Stimulated activated CD4-positive, alpha-beta T cell treated with anti-CD3 and anti-CD28 coated beads, Interleukin-15, amount 100 ng/mL, for 24 hours (primary cell): ENCODE measurements at regions not wholly inside any gene's neighbourhood (a gene's known extent, or its start where the extent isn't known, plus 50 kb on each side); places are given as distances from the start of the nearest gene placed in this dataset.
"Not testable (repeated sequence)": the region's sequence is repeated elsewhere in the genome, so short reads cannot be mapped to it uniquely, and the experiment has no call there.

Source experiments
- DNase-seq: peaks from one replicate; pipeline ENCODE4 v3.0.0-alpha.2; 2020

DNA sequence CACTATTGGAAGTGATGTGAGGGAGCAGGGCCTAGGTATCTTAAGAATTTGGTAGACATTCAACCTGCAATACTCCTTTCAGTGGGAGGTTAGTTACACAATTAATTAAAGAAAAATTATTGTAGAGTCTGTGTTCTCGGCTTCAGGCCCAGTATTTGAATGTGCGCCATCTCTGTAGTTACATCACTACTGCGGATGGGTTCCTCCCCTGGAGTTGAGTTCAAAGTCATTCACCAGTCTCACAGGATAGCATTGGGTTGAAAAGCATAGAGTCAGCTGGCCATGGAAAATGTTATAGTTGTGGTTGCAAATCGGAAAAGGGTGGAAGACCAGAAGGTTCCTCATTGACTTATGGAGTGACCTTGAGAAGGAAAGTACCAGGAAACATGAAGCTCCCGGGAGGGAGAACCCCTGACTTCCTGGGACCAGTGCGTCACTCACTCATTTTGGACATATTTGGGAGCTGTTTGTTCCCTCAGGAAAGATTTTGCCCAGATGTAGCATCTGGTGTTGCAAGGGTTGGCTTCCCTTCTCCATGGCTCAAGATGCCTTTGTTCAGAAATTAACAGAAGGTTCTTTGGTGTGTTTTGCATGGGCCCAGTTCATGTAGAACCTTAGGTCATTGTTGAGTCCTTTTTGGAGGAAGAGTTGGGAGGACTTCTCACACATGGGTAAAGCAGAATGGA lies 111.8 kb downstream of the SRGAP2 start:
- DNase-seq = not testable (repeated sequence)

DNA sequence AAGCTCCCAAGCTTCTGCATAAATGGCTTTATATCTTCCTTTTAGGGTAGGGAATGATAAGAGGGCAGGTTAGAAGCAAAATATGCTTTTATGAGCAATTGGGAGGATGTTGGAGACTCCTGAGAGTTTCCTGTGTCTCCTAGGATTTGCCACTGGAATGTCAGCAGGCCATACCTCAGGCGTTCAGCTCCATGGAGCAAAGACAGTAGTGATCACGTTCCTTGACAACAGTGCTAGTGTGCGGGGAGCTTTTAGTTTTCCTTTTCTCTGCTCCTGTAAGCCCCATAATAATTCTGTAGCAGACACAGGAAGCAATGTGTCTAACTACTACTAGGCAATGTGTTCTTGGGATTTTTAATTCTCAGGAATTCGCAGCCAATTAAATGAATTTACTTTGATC lies 113.6 kb downstream of the SRGAP2 start:
- not testable (repeated sequence) for DNase-seq

DNA sequence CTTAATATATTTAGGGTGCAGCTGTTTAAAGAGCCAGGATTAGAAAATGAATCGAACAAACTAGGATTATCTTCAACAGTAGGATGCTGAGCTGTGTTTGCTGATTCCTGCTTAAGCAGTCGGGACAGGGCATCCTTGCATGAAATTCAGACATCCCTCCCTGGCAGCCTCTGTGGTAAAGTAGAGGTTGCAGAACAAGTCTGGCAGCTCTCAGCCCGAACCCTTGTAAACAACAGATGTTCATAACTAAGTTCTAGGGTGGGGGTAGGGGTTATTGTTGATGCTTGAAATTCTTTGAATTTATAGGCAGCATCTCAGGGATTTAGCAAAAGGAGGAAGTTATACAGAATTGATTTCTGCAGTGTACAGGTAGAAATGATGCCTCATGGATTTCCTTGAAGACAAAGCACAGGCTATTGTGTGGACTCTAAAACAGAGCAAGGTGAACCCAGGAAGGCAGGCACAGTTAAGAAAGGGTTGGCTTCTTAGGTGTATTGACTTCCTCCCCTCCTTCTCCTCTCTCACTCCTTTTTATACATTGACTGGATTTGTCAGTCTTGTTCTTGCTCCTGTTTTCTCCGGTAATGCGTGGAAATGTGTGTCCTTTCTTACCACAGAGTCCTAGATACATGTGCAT lies 114.7 kb downstream of the SRGAP2 start:
- not testable (repeated sequence) for DNase-seq

DNA sequence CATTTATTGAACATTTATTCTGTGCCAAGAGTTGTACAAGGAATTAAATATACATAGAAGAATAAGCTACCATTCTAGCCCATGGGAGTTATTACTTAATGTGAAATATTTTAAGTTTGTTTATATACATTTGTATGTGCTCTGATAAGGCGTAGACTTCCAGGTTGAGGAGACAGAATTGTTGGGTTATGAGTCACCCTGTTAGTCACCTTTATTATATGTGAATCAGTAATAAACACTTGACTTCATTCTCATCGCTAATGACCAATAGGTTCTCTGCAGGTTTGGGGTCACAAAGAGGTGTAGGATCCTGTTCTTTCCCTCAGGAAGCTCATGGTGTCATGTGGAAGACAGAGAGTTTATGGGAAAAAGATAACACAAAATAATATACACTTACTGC lies 116.9 kb downstream of the SRGAP2 start:
- DNase-seq = not testable (repeated sequence)

DNA sequence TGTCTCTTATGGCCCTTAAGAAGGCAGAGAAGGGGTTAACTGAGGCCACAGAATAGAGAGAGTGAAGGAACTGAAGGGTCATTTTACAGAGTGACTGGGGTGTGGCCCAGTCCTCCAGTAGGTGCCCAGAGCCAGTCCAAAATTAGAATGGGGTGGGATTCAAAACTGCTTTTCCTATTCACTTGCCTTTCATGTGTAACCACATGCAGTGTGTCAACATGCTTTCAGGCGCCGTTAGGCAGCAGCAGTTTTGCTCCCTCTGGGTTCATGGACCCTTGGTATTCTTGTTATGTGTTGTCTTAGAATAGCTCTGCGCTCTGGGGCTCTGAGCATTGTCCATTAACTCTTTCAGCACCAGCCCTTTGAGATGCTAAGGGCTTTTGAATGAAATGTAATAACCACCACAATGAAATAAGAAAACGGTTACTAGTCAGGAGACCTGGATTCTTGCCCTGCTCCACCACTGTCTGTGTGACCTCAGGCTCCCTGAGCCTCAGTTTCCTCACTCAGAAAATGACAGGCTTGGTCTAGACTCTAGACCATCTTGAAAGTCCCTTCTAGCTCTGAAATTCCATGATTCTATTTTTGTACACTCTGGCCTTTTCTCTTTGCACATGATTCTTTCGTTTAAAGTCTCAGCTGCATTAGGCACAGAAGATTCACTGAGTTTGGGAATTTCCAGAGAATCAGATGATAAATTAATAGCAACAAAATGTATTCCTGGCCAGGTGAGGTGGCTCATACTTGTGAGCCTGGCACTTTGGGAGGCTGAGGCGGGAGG lies 123.0 kb downstream of the SRGAP2 start:
- DNase-seq = not testable (repeated sequence)

DNA sequence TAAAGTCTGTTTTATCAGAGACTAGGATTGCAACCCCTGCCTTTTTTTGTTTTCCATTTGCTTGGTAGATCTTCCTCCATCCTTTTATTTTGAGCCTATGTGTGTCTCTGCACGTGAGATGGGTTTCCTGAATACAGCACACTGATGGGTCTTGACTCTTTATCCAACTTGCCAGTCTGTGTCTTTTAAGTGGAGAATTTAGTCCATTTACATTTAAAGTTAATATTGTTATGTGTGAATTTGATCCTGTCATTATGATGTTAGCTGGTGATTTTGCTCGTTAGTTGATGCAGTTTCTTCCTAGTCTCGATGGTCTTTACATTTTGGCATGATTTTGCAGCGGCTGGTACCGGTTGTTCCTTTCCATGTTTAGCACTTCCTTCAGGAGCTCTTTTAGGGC lies 128.3 kb downstream of the SRGAP2 start:
- DNase-seq = not testable (repeated sequence)

DNA sequence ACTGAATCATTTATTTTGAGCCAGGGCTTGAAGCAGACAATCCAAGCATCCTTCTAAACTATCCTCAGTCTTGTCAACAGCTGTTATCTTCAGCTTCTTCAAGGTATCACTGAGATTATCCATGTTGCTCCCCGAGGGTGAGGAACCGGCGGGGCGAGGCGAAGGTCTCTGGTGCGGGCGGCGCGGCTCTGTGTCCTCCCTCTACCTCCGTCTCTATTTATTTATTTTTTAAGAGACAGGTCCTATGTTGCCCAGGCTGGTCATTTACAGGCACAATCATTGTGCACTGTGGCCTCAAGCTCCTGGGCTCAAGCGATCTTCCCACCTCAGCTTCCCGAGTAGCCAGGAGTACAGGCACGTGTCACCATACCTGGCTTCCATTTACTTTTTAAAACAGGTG lies 130.0 kb downstream of the SRGAP2 start:
- DNase-seq = not testable (repeated sequence)

DNA sequence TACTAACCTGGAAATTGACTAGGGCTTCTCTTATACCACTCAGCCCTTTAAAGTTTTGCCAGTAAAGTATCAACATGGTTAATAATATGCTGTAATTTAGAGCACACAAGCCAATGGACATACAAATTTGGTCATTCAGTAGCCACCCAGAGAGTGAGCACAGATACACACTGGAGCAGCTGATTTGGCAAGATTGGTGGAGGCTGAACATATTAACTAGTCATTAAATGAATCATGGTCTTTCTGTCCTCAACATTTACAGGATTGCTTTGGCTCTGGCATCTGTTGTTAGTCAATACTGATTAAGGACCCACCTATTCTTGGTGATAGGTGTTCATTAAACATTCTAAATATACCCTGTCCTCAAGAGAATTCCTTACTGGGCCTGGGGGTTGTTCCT lies 130.6 kb downstream of the SRGAP2 start:
- DNase-seq = not testable (repeated sequence)

DNA sequence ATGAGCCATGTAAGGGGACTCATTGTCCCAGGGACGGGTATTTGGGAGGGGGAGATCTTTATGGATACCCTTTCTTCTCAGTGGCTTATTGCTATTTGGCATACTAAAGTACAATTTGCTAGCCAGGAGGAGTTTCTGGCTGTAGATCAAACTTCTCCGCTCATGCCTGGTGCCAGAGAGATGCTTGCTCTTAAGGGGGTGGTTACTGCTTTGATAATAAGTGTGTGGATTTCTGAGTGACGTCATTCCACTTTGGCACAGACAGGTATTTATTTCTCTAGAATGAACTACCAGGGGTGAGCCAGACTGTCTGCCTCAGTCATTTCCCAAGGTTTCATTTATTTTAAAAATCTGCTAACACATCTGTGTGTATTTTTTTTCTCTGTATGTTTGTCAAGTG lies 131.1 kb downstream of the SRGAP2 start:
- not testable (repeated sequence) for DNase-seq

DNA sequence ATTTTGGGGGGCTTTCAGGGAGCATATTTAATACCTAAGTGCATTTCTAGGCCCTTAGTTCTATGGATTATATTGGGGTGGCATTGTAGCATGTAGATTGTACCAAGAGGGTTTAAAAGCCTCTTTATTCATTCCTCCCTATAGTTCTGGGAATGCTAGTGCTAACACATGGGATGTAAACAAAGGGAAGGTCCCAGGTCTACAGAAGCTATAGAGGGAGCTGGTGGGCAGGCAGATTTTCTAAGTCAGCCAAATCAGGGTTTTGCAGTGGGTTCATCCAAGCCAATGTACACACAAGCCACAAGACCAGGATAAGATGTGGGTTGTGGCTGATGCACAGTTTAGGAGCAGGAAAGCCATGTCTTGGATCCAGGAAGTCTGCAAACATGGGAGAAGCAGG lies 131.8 kb downstream of the SRGAP2 start:
- DNase-seq = not testable (repeated sequence)

DNA sequence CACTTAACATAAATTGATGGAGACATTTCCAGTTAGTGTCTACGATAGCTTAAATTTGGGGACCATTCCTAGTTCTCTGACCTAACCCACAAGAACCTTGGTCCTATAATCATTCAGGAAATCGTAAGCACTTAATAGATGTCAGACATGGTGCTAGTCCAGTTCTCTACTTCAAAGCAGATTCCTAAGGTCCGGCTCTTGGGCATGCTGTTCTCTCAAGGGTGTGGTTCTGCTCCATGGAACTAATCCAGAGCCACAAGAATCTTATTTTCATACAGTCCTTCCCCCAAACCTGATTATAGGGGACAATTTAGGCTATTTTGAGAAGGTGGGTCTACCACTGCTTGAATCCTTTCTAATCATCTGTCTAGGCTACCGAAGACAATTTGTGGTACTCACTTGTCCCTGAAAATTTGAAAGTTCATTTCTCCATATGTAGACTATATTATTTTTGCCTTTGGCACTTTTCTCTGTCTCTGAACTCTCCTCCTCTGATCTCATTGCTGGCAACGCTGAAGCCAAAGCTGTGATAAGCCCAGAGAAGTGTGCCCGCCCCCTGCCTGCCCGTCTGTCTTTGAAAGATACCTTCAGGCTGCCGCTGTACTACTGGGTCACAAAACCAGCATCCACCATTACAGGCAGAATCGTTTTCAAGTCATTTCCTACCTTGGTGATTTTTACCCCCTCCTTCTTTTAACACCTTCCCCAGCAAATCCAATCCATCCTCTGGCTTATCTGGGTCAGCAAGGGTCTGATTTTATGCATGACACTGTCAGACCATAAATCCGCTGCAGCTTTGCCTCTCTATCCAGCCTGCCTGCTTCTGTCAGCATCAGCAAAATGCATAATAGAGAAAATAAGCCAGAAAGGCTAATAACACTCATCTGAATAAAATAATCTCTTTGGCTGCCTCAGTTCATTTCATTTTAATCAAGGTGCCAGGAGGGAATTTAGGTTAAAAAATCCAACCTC lies 132.8 kb downstream of the SRGAP2 start:
- DNase-seq = not testable (repeated sequence)

DNA sequence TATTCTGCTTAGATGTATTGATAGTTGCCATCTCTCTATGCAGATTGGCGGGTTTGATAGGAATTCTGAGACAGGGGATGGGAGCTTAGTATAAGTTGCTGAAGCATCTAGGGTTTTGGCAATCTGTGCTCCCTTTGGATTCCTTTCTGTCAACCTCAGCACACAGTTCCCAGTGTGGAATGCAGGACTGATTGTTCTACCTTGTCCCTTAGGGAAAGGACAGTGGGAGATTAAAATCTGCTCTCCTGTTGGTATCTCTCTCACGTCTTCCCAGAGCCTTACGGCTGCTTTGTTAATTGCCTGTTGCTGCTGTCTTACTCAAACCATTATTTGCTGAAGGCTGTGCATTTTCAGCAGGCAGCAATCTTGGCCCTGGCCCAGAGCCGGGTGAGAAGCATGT lies 133.3 kb upstream of the IKBKE start:
- not testable (repeated sequence) for DNase-seq

DNA sequence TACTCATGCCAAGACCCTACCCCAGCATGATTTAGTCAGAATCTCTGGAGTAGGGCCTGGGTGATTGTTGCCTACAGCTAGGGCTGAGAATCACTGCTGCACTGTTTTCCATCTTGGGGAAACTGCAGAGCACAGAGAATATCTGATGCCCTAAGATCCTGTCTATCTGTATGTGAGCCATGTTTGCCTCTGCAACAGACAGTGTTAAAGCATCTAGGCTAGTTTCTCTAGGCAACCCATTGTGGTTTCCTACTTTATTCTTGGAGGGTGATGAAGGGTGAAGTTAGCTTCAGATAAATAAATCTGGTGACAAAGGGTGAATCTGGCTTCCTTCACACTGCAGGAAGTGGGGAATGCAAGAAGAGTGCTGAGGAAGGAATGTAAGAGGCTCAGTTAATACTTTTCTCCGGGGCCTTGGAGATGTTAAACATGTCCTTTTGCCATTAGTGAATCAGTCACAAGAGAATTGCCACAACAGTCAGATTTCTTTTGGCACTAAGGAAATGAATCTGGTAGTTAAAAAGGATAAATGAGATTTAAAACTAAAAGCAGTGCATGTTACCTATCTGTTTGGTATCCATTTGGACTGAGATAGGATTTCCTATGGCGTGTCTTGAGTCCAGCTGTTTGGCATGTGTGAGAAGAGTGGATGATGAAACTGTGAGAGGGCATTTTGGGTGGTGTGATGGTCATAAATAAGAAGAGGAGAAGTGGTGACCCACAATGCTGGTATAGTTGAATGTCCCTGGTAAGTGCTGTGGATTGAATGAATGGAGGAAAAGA lies 119.6 kb upstream of the IKBKE start:
- DNase-seq = not testable (repeated sequence)

DNA sequence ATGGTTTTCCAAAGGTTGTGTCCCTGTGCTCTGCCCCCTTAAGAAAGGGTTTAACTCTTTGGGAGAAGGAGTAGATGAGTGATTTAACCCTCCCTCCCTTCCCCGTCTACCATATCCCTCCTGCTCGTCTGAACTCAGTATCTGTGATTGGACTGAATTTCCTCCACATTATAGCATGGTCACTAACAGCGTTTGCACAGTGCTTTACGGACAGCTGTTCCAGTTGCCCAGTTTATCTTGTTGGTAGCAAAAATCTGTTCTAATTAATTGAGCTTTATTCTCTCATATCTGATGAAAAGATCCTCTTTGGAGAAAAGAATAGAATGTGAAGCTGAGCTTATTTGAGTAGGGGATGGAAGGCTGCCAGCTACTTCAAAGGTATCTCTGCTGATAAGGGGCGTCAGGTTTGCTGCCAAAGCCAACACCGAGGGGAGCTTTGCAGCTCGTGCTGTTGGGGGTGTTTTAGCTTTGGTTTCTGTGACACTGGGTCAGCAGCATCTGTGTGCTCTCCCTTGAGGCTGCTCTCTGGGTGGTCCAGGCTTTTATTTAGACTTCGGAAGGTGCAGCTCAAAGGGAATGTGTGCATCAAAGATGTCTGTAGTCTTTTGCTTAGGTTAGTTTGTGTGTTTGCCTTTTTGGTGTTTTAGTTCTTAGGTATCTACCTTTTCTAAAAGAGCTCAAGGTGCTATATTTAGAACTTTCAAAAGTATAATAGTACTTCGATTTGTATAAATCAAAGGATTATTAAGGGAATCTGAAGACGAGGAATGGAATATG lies 118.8 kb upstream of the IKBKE start:
- not testable (repeated sequence) for DNase-seq

DNA sequence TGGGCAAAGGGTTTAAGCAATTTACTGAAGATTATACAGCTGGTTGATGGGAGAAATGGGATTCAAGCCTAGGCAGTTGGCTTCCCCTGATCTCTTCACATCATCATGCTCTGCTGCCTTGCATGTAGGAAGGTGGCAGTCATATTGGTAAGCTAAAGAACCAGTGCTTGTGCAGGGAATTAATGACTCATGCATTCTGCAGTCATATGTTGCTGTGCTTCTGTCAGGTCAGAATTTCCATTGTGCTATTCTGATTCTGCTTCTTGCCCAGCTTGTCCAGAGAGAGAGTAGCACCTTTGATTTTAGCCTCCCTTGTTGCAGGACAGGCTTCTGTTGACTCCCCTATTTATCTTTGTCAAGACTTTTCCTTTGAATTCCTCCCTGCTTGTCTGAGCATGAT lies 114.0 kb upstream of the IKBKE start:
- DNase-seq = peak; percentile 6

DNA sequence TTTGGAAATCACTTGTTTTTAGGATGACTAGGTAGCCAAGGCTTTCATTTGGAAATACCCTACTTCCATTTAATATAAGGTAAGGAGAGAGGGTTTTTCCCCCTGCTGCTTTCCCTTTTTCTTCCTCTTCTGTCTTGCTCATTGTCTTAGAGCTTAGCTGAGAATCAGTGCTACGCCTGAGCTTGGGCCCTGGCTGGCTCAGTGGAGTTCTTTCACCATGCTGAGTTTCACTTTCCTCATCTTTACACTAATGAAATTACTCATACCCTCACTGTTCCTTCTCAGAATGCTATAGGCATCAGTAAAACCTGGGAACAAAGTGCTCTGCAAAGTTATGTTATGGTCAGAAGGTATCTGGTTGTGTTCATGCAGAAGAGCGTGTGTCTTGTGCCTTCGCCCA lies 112.3 kb upstream of the IKBKE start:
- DNase-seq = peak; percentile 73

DNA sequence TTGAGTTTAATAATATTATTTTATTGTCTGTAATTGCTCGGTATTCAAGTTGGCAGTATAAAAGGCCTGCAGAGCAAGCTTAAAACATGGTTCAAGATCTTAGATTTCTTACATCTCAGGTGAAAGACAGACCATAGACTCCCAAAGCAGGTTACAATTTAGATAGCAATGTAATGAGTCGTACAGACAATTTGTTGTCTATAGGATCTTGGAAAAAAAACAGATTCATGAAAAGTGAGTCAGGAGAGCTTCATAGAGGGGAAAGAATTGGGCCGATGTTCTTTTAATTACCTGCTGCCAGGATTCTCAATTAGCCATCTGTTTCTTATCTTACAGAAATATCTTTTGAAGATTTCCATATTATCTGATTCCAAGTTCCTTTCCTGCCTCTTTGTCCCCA lies 111.5 kb upstream of the IKBKE start:
- not testable (repeated sequence) for DNase-seq

DNA sequence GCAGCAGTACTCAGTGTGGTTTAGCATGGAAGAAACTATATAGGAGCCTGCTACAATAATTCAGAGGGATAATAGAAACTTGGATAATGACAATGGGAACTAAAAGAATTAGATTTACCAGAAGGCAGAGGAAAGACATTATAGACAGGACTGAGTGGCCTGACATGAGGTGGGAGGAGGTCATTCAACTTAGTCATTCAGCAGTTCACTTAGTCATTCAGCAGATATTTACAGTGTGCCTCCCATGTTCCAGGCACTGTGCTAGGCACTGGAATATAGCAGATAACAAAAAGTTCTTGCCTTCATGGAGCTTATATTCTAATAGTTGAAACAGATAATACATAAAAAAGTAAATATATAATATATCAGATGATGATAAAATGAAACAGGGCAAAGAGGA lies 110.9 kb upstream of the IKBKE start:
- not testable (repeated sequence) for DNase-seq

DNA sequence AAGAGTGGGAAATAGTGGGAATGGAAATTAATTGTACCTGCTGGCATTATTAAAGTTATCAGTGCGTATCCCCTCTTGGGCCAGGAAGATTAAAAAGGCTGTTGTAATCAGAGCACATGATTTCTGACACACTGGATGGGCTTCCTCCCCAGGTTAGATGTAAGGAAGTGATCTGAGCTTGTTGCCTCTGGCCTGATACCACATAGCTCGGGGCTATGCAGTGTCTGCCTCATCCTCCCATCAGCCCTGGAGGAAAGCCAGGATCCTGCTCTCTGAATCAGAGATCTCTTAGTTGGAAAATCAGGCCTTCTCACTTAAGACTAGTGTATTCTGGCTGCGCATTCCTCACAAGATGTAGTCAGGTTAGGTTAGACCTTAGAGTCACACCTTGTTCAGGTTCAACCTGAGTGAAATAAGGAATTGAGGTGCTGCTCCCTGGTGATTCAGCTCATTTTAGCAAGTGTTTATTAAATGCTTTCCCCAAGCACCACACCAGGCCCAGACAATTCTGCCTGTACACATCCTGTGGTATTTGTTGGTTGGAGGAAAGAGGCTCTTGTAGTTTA lies 108.2 kb upstream of the IKBKE start:
- DNase-seq = not testable (repeated sequence)

DNA sequence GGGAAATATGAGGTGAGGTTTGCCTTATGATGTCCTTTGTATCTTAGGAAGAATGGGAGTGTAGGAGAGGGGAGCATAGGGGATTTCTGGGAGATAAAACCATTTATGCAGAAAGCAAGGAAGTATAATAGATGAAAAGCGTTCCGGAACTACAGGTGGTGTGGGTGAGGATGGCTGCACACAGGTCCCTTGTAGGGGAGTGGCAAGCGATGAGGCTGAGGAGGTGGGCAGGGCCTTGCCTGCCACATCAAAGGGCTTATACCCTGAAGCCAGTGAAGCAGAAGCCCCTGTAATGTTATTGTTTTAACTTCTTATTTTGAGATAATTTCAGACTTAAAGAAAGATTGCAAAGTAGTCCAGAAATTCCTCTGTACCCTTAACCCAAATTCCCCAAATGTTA lies 107.3 kb upstream of the IKBKE start:
- DNase-seq = not testable (repeated sequence)

DNA sequence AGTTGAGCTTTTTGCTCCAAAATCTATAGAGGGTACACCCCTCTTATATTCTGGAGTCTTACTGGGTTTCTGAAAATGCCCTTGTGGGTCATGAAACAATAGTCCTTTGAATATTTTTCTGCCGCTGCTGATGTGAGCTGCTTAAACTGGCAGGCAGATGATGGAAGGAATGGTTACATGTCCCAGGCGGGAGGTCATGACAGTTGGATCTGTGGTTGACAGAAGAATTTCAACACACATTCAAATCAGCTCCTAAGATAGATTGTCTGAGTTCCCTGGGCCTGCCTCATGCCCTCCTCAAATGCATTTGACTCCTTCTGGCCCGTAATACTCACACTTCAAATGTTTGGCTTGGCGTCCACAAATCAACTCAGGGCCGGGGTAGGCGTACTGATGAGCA lies 105.0 kb upstream of the IKBKE start:
- not testable (repeated sequence) for DNase-seq
